Smooth muscle cell (in vitro differentiated cells): ENCODE measurements at regions not wholly inside any gene's neighbourhood (a gene's known extent, or its start where the extent isn't known, plus 50 kb on each side); places are given as distances from the start of the nearest gene placed in this dataset.

Experiments used
- DNase-seq: peaks from one replicate; lab custom pipeline; 2025; ENCODE audit not compliant: unreplicated experiment; lab: John Stamatoyannopoulos, UW
- H2AFZ ChIP-seq: fragments of 200-600 bp; sonication (generic); 2 replicates; pipeline ENCODE4 v1.6.0; 2016; ENCODE audit warnings: antibody characterized with exemption, low read depth, mild to moderate bottlenecking
- H3F3A ChIP-seq: fragments of 200-600 bp; sonication (generic); 2 replicates; pipeline ENCODE4 v1.6.0; 2017; ENCODE audit warnings: antibody characterized with exemption, low read depth
- H3K27ac ChIP-seq: fragments of 200-600 bp; sonication (generic); 2 replicates; pipeline ENCODE4 v1.5.1; 2016; ENCODE audit warnings: low read depth, mild to moderate bottlenecking
- H3K27me3 ChIP-seq: fragments of 200-600 bp; sonication (generic); 2 replicates; pipeline ENCODE4 v1.6.1; 2016; ENCODE audit warnings: low read depth, mild to moderate bottlenecking
- H3K36me3 ChIP-seq: fragments of 200-600 bp; sonication (generic); 2 replicates; pipeline ENCODE4 v1.5.1; 2016; ENCODE audit warnings: low read depth
- H3K4me1 ChIP-seq: fragments of 200-600 bp; sonication (generic); 2 replicates; pipeline ENCODE4 v1.5.1; 2016; ENCODE audit warnings: low read depth
- H3K4me2 ChIP-seq: fragments of 200-600 bp; sonication (generic); 2 replicates; pipeline ENCODE4 v1.6.0; 2016; ENCODE audit warnings: mild to moderate bottlenecking
- H3K4me3 ChIP-seq: fragments of 200-600 bp; sonication (generic); 2 replicates; pipeline ENCODE4 v1.5.1; 2016; ENCODE audit warnings: mild to moderate bottlenecking
- H3K79me2 ChIP-seq: fragments of 200-600 bp; sonication (generic); 2 replicates; pipeline ENCODE4 v1.6.0; 2016; ENCODE audit warnings: low read depth, mild to moderate bottlenecking
- H3K9ac ChIP-seq: fragments of 200-600 bp; sonication (generic); 2 replicates; pipeline ENCODE4 v1.6.0; 2016; ENCODE audit warnings: low read depth
- H3K9me3 ChIP-seq: fragments of 200-600 bp; sonication (generic); replicated peaks from 2 replicates; pipeline ENCODE4 v1.5.1; 2016; ENCODE audit warnings: low read depth
- H4K20me1 ChIP-seq: fragments of 200-600 bp; sonication (generic); 2 replicates; pipeline ENCODE4 v1.6.0; 2016; ENCODE audit warnings: low read depth
- CTCF ChIP-seq: fragments of 200-600 bp; sonication (generic); IDR thresholded peaks from 2 replicates; pipeline ENCODE4 v1.5.1; 2017; ENCODE audit warnings: borderline replicate concordance, mild to moderate bottlenecking, antibody characterized with exemption; ENCODE audit not compliant: insufficient read depth, poor library complexity, severe bottlenecking
- WGBS: methylation state at CpG from one replicate; pipeline ENCODE4 v1.1.7; 2016; ENCODE audit warnings: low lambda C conversion rate; 5-methylcytosine and 5-hydroxymethylcytosine counted together

- no peak overlapping the region for H3K4me2 ChIP-seq
- no peak overlapping the region for H3K4me3 ChIP-seq
- H3K4me1 ChIP-seq: peaks cover 11% of the 10 kb centered on the region
- no peak for DNase-seq
- H3F3A ChIP-seq: no peaks in the 10 kb centered on the region
- H4K20me1 ChIP-seq: no peaks in the 10 kb centered on the region
- H3K9me3 ChIP-seq: no peaks in the 10 kb centered on the region
- 85% methylated on average over 2 of the region's 2 CpGs for WGBS
- no peaks in the 10 kb centered on the region for H3K36me3 ChIP-seq
- H3K79me2 ChIP-seq: no peaks in the 10 kb centered on the region
- H3K27ac ChIP-seq: no peak overlapping the region
- H3K9ac ChIP-seq: no peak overlapping the region
- no peak for TF ChIP-seq CTCF
- H2AFZ ChIP-seq: no peak overlapping the region
- peaks cover 3% of the 10 kb centered on the region for H3K27me3 ChIP-seq
Observed at GRCh38 chr1:42081475-42081874, 71.7 kb upstream of the GUCA2B start.

- Histone ChIP-seq H3K4me3 (no peak overlapping the region), H3K9ac (no peak overlapping the region), H3K9me3 (no peaks in the 10 kb centered on the region), H3F3A (no peaks in the 10 kb centered on the region), H3K27ac (no peak overlapping the region), H3K27me3 (peaks cover 47% of the 10 kb centered on the region), H2AFZ (no peak overlapping the region), H3K4me1 (no peaks in the 10 kb centered on the region), H3K36me3 (no peaks in the 10 kb centered on the region), H3K79me2 (no peaks in the 10 kb centered on the region), H3K4me2 (no peak overlapping the region), H4K20me1 (no peaks in the 10 kb centered on the region)
- no peak for TF ChIP-seq CTCF
- WGBS: 85% methylated on average over 2 of the region's 2 CpGs
- DNase-seq: no peak
Observed at GRCh38 chr1:42075179-42075578, 78.0 kb upstream of the GUCA2B start.

GRCh38 chr1:42070996-42071395 lies 82.2 kb upstream of the GUCA2B start:
- 91% methylated on average over 2 of the region's 2 CpGs for WGBS
- H3K79me2 ChIP-seq: no peaks in the 10 kb centered on the region
- no peak for DNase-seq

More at GRCh38 chr1:42070996-42071395, 82.2 kb upstream of the GUCA2B start:
- no peak overlapping the region for H3K4me2 ChIP-seq
- H3K36me3 ChIP-seq: no peaks in the 10 kb centered on the region
- TF ChIP-seq CTCF: no peak
- no peaks in the 10 kb centered on the region for H3K4me1 ChIP-seq
- no peak overlapping the region for H3K27ac ChIP-seq
- peaks cover 72% of the 10 kb centered on the region for H3K27me3 ChIP-seq
- H3K9ac ChIP-seq: no peak overlapping the region
- no peaks in the 10 kb centered on the region for H3F3A ChIP-seq
- H2AFZ ChIP-seq: no peak overlapping the region
- no peaks in the 10 kb centered on the region for H3K9me3 ChIP-seq
- no peak overlapping the region for H3K4me3 ChIP-seq
- no peaks in the 10 kb centered on the region for H4K20me1 ChIP-seq
